HUES48 (cell line): ENCODE measurements at regions not wholly inside any gene's neighbourhood (a gene's known extent, or its start where the extent isn't known, plus 50 kb on each side); places are given as distances from the start of the nearest gene placed in this dataset.

Experiments
- H3K27ac ChIP-seq: one replicate; pipeline ENCODE4 v1.7.0; 2013; ENCODE audit warnings: low read depth, low read length, inconsistent platforms
- H3K27me3 ChIP-seq: 2 replicates; pipeline ENCODE4 v1.6.1; 2013; ENCODE audit warnings: mild to moderate bottlenecking, low read length; ENCODE audit not compliant: control insufficient read depth, insufficient read depth
- H3K36me3 ChIP-seq: 2 replicates; pipeline ENCODE4 v1.6.1; 2013; ENCODE audit warnings: low read length; ENCODE audit not compliant: control insufficient read depth, insufficient read depth
- H3K4me1 ChIP-seq: 2 replicates; pipeline ENCODE4 v1.6.1; 2013; ENCODE audit warnings: mild to moderate bottlenecking, low read length; ENCODE audit not compliant: control insufficient read depth, insufficient read depth
- H3K4me3 ChIP-seq: 2 replicates; pipeline ENCODE4 v1.5.1; 2013; ENCODE audit warnings: mild to moderate bottlenecking, low read depth, low read length
- H3K9ac ChIP-seq: 2 replicates; pipeline ENCODE4 v1.6.1; 2013; ENCODE audit warnings: mild to moderate bottlenecking, low read depth, low read length, moderate library complexity
- H3K9me3 ChIP-seq: 2 replicates; pipeline ENCODE4 v1.6.1; 2013; ENCODE audit warnings: low read length; ENCODE audit not compliant: control insufficient read depth, insufficient read depth

GRCh38 chr6:12383448-12383847, 93.3 kb downstream of the EDN1 start:
- no peak overlapping the region for H3K27ac ChIP-seq
- H3K4me1 ChIP-seq, result no peaks in the 10 kb centered on the region
- no peaks in the 10 kb centered on the region for H3K27me3 ChIP-seq
- H3K36me3 ChIP-seq, result no peaks in the 10 kb centered on the region
- no peak overlapping the region for H3K9ac ChIP-seq
- H3K9me3 ChIP-seq, result 0 out of 2 replicates have a peak, but pooled peaks cover 3% of the 10 kb centered on the region
- no peak overlapping the region for H3K4me3 ChIP-seq

DNA sequence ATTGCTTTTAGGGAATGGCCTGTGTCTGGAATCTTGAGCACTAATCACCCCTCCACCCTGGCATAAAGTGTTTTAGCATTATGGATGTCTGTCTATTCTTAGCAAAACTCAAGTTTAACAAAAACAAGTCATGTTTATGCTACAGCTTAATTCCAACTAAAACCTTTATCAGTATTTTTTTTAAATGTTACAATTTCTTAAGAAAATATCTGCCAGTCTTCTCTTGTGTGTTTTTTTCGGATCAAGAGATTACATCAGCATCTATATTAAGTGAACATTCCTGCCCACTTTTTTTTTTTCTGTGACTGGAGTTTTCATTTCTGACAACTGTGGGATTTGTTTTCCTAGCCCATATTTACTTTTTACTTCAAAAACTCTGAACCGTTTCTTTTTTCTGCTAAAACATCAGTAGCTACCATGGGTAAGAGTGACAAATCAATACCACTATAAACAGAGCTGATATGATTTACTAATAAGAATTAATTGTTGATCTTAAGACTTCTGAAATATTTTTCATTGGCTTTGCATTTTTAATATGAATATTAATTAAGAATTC, 94.3 kb downstream of the EDN1 start:
- Histone ChIP-seq H3K9ac (no peak overlapping the region), H3K9me3 (0 out of 2 replicates have a peak, but pooled peaks cover 3% of the 10 kb centered on the region), H3K36me3 (no peaks in the 10 kb centered on the region), H3K4me3 (no peak overlapping the region), H3K4me1 (no peaks in the 10 kb centered on the region), H3K27ac (no peak overlapping the region), H3K27me3 (no peaks in the 10 kb centered on the region)

DNA sequence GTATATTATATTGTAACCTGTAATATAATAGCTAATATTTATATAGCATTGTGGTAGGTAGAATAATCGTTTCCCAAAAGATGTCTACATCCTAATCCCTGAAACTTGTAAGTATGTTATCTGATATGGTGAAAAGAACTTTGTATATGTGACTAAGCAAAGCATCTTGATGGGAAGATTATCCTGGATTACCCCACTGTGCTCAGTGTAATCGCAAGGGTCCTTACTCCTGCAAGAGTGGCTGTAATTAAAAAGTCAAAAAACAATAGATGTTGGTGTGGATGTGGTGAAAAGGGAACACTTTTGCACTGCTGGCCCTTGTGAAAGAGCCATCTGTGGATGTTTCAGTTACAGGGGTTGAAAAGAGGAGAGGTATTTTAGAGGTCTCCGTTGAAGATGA, 95.2 kb downstream of the EDN1 start:
- Histone ChIP-seq H3K36me3 (no peaks in the 10 kb centered on the region), H3K27ac (no peak overlapping the region), H3K4me3 (no peak overlapping the region), H3K27me3 (no peaks in the 10 kb centered on the region), H3K4me1 (no peaks in the 10 kb centered on the region), H3K9me3 (no peaks in the 10 kb centered on the region), H3K9ac (no peak overlapping the region)

DNA sequence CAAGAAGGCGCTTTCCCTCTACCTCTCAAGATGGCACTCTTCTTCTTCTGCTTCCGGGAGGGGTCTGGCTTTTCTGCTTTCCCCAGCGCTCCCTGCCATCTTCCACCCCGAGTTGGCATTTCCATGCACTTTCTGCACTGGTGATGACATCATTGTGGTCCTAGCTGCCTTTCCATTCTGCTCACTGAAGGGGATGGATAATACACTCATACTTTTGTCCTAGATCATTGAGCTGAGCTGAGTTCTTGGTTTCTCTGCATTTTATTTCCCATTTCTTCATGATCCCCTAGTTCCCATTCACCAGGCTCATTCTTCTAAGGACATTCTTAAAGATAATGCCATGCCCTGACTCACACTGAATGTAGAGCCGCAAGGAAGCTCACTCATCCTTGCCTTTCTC, 96.7 kb downstream of the EDN1 start:
- Histone ChIP-seq H3K4me3 (no peak overlapping the region), H3K27me3 (no peaks in the 10 kb centered on the region), H3K36me3 (no peaks in the 10 kb centered on the region), H3K9me3 (no peaks in the 10 kb centered on the region), H3K9ac (no peak overlapping the region), H3K4me1 (no peaks in the 10 kb centered on the region), H3K27ac (no peak overlapping the region)

DNA sequence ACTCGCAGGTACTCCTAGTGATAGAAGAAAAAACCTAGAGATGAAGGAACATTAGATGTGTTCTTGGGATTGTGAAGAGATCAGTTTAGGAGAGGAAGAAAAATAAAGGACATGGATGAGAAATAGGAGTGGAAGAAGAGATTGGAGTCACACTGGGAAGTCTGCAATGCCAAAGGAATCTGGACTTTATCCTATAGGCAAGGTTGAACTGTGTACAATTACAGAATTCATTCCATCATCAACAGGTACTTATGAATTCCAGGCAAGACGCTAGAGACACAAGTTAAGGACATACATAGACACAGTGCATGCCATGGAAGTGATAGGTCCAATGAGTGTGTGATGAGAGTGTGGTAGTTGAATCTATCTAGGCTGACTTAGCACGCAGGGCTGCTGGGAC, 101.3 kb downstream of the EDN1 start:
- no peak overlapping the region for H3K4me3 ChIP-seq
- H3K9ac ChIP-seq, result no peak overlapping the region
- no peaks in the 10 kb centered on the region for H3K9me3 ChIP-seq
- H3K27me3 ChIP-seq, result no peaks in the 10 kb centered on the region
- no peak overlapping the region for H3K27ac ChIP-seq
- peaks cover 7% of the 10 kb centered on the region; the same call in 1 of the 2 replicates for H3K4me1 ChIP-seq
- no peaks in the 10 kb centered on the region for H3K36me3 ChIP-seq

- no peaks in the 10 kb centered on the region for H3K36me3 ChIP-seq
- no peak overlapping the region for H3K4me3 ChIP-seq
- no peak overlapping the region for H3K27ac ChIP-seq
- H3K27me3 ChIP-seq, result no peaks in the 10 kb centered on the region
- H3K9me3 ChIP-seq, result no peaks in the 10 kb centered on the region
- no peak overlapping the region for H3K9ac ChIP-seq
- H3K4me1 ChIP-seq, result peaks cover 7% of the 10 kb centered on the region; the same call in 1 of the 2 replicates
Measured at GRCh38 chr6:12392490-12392889, 102.3 kb downstream of the EDN1 start.

- Histone ChIP-seq H3K36me3 (no peaks in the 10 kb centered on the region), H3K27ac (no peak overlapping the region), H3K27me3 (no peaks in the 10 kb centered on the region), H3K9ac (no peak overlapping the region), H3K4me1 (peaks cover 7% of the 10 kb centered on the region; the same call in 1 of the 2 replicates), H3K4me3 (no peak overlapping the region), H3K9me3 (no peaks in the 10 kb centered on the region)
Measured at GRCh38 chr6:12393100-12393499, 102.9 kb downstream of the EDN1 start.

GRCh38 chr6:12394170-12394569, 104.0 kb downstream of the EDN1 start:
- H3K4me3 ChIP-seq, result no peak overlapping the region
- no peak overlapping the region for H3K9ac ChIP-seq
- no peaks in the 10 kb centered on the region for H3K36me3 ChIP-seq
- H3K27me3 ChIP-seq, result no peaks in the 10 kb centered on the region
- no peak overlapping the region for H3K27ac ChIP-seq
- H3K9me3 ChIP-seq, result no peaks in the 10 kb centered on the region
- peaks cover 7% of the 10 kb centered on the region; the same call in 1 of the 2 replicates for H3K4me1 ChIP-seq

GRCh38 chr6:12395898-12396297, 105.7 kb downstream of the EDN1 start:
- no peaks in the 10 kb centered on the region for H3K36me3 ChIP-seq
- H3K27me3 ChIP-seq, result no peaks in the 10 kb centered on the region
- H3K4me3 ChIP-seq, result no peak overlapping the region
- H3K4me1 ChIP-seq, result peaks cover 7% of the 10 kb centered on the region; the same call in 1 of the 2 replicates
- H3K9me3 ChIP-seq, result no peaks in the 10 kb centered on the region
- H3K27ac ChIP-seq, result no peak overlapping the region
- no peak overlapping the region for H3K9ac ChIP-seq

DNA sequence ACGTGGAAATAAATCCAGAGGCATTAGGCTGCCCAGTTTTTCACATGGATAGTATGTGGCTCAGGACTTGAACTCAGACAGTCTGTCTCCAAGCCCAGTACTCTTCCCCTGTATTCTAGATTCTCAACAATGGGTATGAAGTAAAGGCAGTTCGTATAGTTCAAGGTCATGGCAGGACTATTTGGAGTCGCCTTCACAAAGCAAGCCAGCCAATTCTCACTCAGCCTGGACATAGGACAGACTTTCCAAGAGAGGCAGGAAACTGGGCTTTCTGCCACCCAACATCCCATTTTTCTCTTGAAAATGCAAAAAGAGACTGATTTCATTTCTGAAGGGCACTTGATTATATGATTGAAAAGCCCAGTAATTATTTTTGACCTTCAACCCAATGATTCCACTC, 111.0 kb downstream of the EDN1 start:
- no peak overlapping the region for H3K9ac ChIP-seq
- H3K27ac ChIP-seq, result no peak overlapping the region
- H3K27me3 ChIP-seq, result no peaks in the 10 kb centered on the region
- no peaks in the 10 kb centered on the region for H3K4me1 ChIP-seq
- H3K36me3 ChIP-seq, result no peaks in the 10 kb centered on the region
- H3K9me3 ChIP-seq, result no peaks in the 10 kb centered on the region
- no peak overlapping the region for H3K4me3 ChIP-seq

DNA sequence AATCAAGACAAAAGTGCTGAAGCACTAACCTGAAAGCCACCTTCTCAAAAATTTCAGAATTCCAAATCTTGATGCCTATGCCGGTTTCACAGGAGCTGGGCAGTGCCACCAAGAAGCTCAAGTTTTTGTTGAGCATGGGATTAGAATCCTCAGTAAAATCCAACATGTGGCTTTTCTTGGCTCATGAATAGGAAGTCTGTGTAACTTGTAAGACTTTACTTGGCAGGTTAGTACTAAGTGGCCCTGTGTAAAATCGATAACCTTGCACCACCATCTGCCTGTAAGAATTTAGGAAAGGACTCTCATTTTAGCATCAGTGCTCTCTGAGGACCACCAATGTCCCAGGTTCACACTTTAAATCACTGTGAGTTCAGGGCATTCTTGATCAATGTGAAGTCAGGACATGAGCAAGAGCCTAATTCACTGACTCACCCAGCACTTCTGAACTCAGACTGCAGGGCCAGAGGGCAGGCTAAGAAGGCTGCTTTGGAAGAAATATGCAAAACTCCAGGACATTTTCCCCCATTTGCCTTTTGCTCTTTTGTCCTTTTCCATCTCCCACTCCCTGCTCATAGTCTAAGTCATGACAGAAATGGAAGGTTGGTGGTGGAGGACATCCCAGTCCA, 113.2 kb downstream of the EDN1 start:
- H3K36me3 ChIP-seq, result no peaks in the 10 kb centered on the region
- no peak overlapping the region for H3K27ac ChIP-seq
- H3K4me1 ChIP-seq, result no peaks in the 10 kb centered on the region
- no peak overlapping the region for H3K4me3 ChIP-seq
- no peaks in the 10 kb centered on the region for H3K27me3 ChIP-seq
- H3K9ac ChIP-seq, result no peak overlapping the region
- H3K9me3 ChIP-seq, result no peaks in the 10 kb centered on the region
